ENCODE measurements at regions not wholly inside any gene's neighbourhood (a gene's known extent, or its start where the extent isn't known, plus 50 kb on each side); places are given as distances from the start of the nearest gene placed in this dataset.

GRCh38 chr4:124304941-124305340 is 407.6 kb downstream of the ANKRD50 start:
- DNase-seq = no peak
- 86% methylated on average over 3 of the region's 3 CpGs for WGBS (ENCODE audit: low lambda C conversion rate)

GRCh38 chr4:124306352-124306751 is 406.2 kb downstream of the ANKRD50 start:
- ChIA-PET POLR2A (no interaction called here), CTCF (interaction anchor here (1.8 kb wide), 1 partner anchor 16 kb away, joined by 7 read pairs; no protein-coding TSS in a partner anchor)
- H4K20me1 ChIP-seq (ENCODE audit: insufficient read depth) = no peaks in the 10 kb centered on the region
- no peaks in the 10 kb centered on the region for H3K9me2 ChIP-seq
- H3K36me3 ChIP-seq (replicated peaks in 1 of 2; ENCODE audit: control insufficient read depth in 1 of 2, insufficient read depth in 2 of 2, low read length in 1 of 2) = no peaks in the 10 kb centered on the region
- 86% methylated on average over 1 of the region's 1 CpG for WGBS (ENCODE audit: low lambda C conversion rate)
- no peak overlapping the region for H3K4me3 ChIP-seq (ENCODE audit: low read depth in 2 of 2, low read length in 1 of 2)
- no peak overlapping the region for H3K4me2 ChIP-seq
- no peaks in the 10 kb centered on the region for H3K9me3 ChIP-seq
- no peaks in the 10 kb centered on the region for H3K4me1 ChIP-seq (ENCODE audit: control insufficient read depth in 1 of 2, insufficient read depth in 2 of 2, low read depth in 1 of 2, low read length in 1 of 2)
- no peaks in the 10 kb centered on the region for H3F3A ChIP-seq (replicated peaks; ENCODE audit: insufficient read depth)
- H2AFZ ChIP-seq (ENCODE audit: low read depth) = no peak overlapping the region
- no peak overlapping the region for H3K27ac ChIP-seq (ENCODE audit: low read depth in 2 of 2, low read length in 1 of 2)
- no peak for TF ChIP-seq NFIC (IDR thresholded peaks at IDR 0.05; ENCODE audit: borderline replicate concordance)
- no peak for TF ChIP-seq FOSL2 (IDR thresholded peaks at IDR 0.05; ENCODE audit: borderline replicate concordance, low read depth)
- TF ChIP-seq GATA2 (CRISPR knock-in tag; IDR thresholded peaks at IDR 0.05) = no peak
- TF ChIP-seq MEF2A (IDR thresholded peaks at IDR 0.05; ENCODE audit: borderline replicate concordance, low read depth) = no peak
- no peak for TF ChIP-seq USF2 (IDR thresholded peaks at IDR 0.05; ENCODE audit: borderline replicate concordance, low read depth, low read length)
- TF ChIP-seq MAX (IDR thresholded peaks at IDR 0.05; ENCODE audit: low read depth) = no peak
- TF ChIP-seq EZH2phosphoT487 (IDR thresholded peaks at IDR 0.05; ENCODE audit: borderline replicate concordance, low read depth) = no peak
- TF ChIP-seq IRF3 (IDR thresholded peaks at IDR 0.05; ENCODE audit: low read depth, low read length) = no peak
- no peaks in the 10 kb centered on the region for H3K79me2 ChIP-seq (ENCODE audit: insufficient read depth)
- no peaks in the 10 kb centered on the region for H3K27me3 ChIP-seq (ENCODE audit: insufficient read depth)
- DNase-seq = no peak
- no peak overlapping the region for H3K9ac ChIP-seq

More at GRCh38 chr4:124304941-124305340, 407.6 kb downstream of the ANKRD50 start:
- no peaks in the 10 kb centered on the region for H3F3A ChIP-seq (replicated peaks; ENCODE audit: insufficient read depth)
- no peaks in the 10 kb centered on the region for H3K9me2 ChIP-seq
- no peak for TF ChIP-seq EZH2phosphoT487 (IDR thresholded peaks at IDR 0.05; ENCODE audit: borderline replicate concordance, low read depth)
- no peaks in the 10 kb centered on the region for H3K4me1 ChIP-seq (ENCODE audit: control insufficient read depth in 1 of 2, insufficient read depth in 2 of 2, low read depth in 1 of 2, low read length in 1 of 2)
- H3K4me2 ChIP-seq = no peak overlapping the region
- no peaks in the 10 kb centered on the region for H3K27me3 ChIP-seq (ENCODE audit: insufficient read depth)
- no peak overlapping the region for H2AFZ ChIP-seq (ENCODE audit: low read depth)
- no peaks in the 10 kb centered on the region for H3K9me3 ChIP-seq
- ChIA-PET POLR2A (no interaction called here), CTCF (no interaction called here)
- no peak overlapping the region for H3K27ac ChIP-seq (ENCODE audit: low read depth in 2 of 2, low read length in 1 of 2)
- no peaks in the 10 kb centered on the region for H3K79me2 ChIP-seq (ENCODE audit: insufficient read depth)
- no peak overlapping the region for H3K9ac ChIP-seq
- H4K20me1 ChIP-seq (ENCODE audit: insufficient read depth) = no peaks in the 10 kb centered on the region
- no peaks in the 10 kb centered on the region for H3K36me3 ChIP-seq (replicated peaks in 1 of 2; ENCODE audit: control insufficient read depth in 1 of 2, insufficient read depth in 2 of 2, low read length in 1 of 2)
- H3K4me3 ChIP-seq (ENCODE audit: low read depth in 2 of 2, low read length in 1 of 2) = no peak overlapping the region

- POLR2A ChIA-PET = no interaction called here
- TF ChIP-seq FOSL2 (IDR thresholded peaks at IDR 0.05; ENCODE audit: borderline replicate concordance, low read depth) (no peak), TCF12 (IDR thresholded peaks at IDR 0.05) (no peak), TAF1 (IDR thresholded peaks at IDR 0.05; ENCODE audit: borderline replicate concordance, low read depth, low read length) (no peak), PBX3 (IDR thresholded peaks at IDR 0.05) (no peak), TEAD4 (IDR thresholded peaks at IDR 0.05; ENCODE audit: borderline replicate concordance, insufficient read depth) (no peak), RFX5 (IDR thresholded peaks at IDR 0.05; ENCODE audit: low read length) (no peak), MXI1 (IDR thresholded peaks at IDR 0.05; ENCODE audit: low read depth, low read length) (no peak), NFIC (IDR thresholded peaks at IDR 0.05; ENCODE audit: borderline replicate concordance) (no peak), USF2 (IDR thresholded peaks at IDR 0.05; ENCODE audit: borderline replicate concordance, low read depth, low read length) (no peak), CTCF (IDR thresholded peaks at IDR 0.05) (no peak)
Observed at GRCh38 chr4:124307143-124307542, 405.4 kb downstream of the ANKRD50 start.

More at GRCh38 chr4:124307143-124307542, 405.4 kb downstream of the ANKRD50 start:
- H3K9me3 ChIP-seq = no peaks in the 10 kb centered on the region
- no peaks in the 10 kb centered on the region for H3K4me1 ChIP-seq (ENCODE audit: control insufficient read depth in 1 of 2, insufficient read depth in 2 of 2, low read depth in 1 of 2, low read length in 1 of 2)
- no peaks in the 10 kb centered on the region for H3K27me3 ChIP-seq (ENCODE audit: insufficient read depth)
- H3K4me3 ChIP-seq (ENCODE audit: low read depth in 2 of 2, low read length in 1 of 2) = no peak overlapping the region
- H3K27ac ChIP-seq (ENCODE audit: low read depth in 2 of 2, low read length in 1 of 2) = no peak overlapping the region
- no peaks in the 10 kb centered on the region for H4K20me1 ChIP-seq (ENCODE audit: insufficient read depth)
- no peak for DNase-seq
- WGBS (ENCODE audit: low lambda C conversion rate) = 79% methylated on average over 3 of the region's 3 CpGs
- H3K4me2 ChIP-seq = no peak overlapping the region
- H3K9me2 ChIP-seq = no peaks in the 10 kb centered on the region
- CTCF ChIA-PET = interaction anchor here (0.6 to 1.8 kb wide), 4 partner anchors 16 to 976 kb away, joined by 3 to 7 read pairs (median 3); no protein-coding TSS in a partner anchor
- no peak overlapping the region for H2AFZ ChIP-seq (ENCODE audit: low read depth)
- no peaks in the 10 kb centered on the region for H3K79me2 ChIP-seq (ENCODE audit: insufficient read depth)
- no peak overlapping the region for H3K9ac ChIP-seq
- H3K36me3 ChIP-seq (replicated peaks in 1 of 2; ENCODE audit: control insufficient read depth in 1 of 2, insufficient read depth in 2 of 2, low read length in 1 of 2) = no peaks in the 10 kb centered on the region
- H3F3A ChIP-seq (replicated peaks; ENCODE audit: insufficient read depth) = no peaks in the 10 kb centered on the region

Measured in SK-N-SH (cell line).